GM23338 (cell line): ENCODE measurements at regions not wholly inside any gene's neighbourhood (a gene's known extent, or its start where the extent isn't known, plus 50 kb on each side); places are given as distances from the start of the nearest gene placed in this dataset.

ENCODE experiments used
- CREB1 ChIP-seq: fragments of 250-450 bp; sonication (Bioruptor Pico); IDR thresholded peaks from 2 replicates; pipeline ENCODE4 v1.5.0; 2020; ENCODE audit warnings: low read depth, mild to moderate bottlenecking, moderate library complexity
- CTCF ChIP-seq, 2 experiments: fragments of 200-600 bp in 1 of 2; sonication (generic) in 1 of 2; conservative IDR thresholded peaks; 2 replicates each; pipeline versions ENCODE4 v1.5.1 to v1.6.1; 2016 to 2017; ENCODE audit warnings: antibody characterized with exemption in 2 of 2, low read depth in 2 of 2, mild to moderate bottlenecking in 2 of 2, moderate library complexity in 1 of 2
- EZH2 ChIP-seq: fragments of 200-600 bp; sonication (generic); IDR thresholded peaks from one replicate; pipeline ENCODE4 v1.8.0; 2017; ENCODE audit warnings: antibody characterized with exemption, mild to moderate bottlenecking, low read depth; ENCODE audit not compliant: unreplicated experiment
- EZH2phosphoT487 ChIP-seq: fragments of 200-600 bp; sonication (generic); IDR thresholded peaks from one replicate; pipeline ENCODE4 v1.8.1; 2018; ENCODE audit warnings: antibody characterized with exemption; ENCODE audit not compliant: unreplicated experiment
- JUNB ChIP-seq: IDR thresholded peaks from one replicate; pipeline ENCODE4 v1.6.1; 2016; ENCODE audit warnings: antibody characterized with exemption; ENCODE audit not compliant: unreplicated experiment
- NANOG ChIP-seq: IDR thresholded peaks from 2 replicates; pipeline ENCODE4 v1.6.1; 2016; ENCODE audit warnings: antibody characterized with exemption, borderline replicate concordance
- POLR2AphosphoS5 ChIP-seq: IDR thresholded peaks from 2 replicates; pipeline ENCODE4 v1.6.1; 2016; ENCODE audit warnings: antibody characterized with exemption, low read depth
- STAT1 ChIP-seq: IDR thresholded peaks from one replicate; pipeline ENCODE4 v1.6.1; 2016; ENCODE audit warnings: antibody characterized with exemption; ENCODE audit not compliant: unreplicated experiment
- TF ChIP-seq, protein P1 (sequence below): IDR thresholded peaks from one replicate; pipeline ENCODE4 v1.6.1; 2018; ENCODE audit warnings: antibody characterized with exemption; ENCODE audit not compliant: unreplicated experiment
- TF ChIP-seq, protein P2 (sequence below): fragments of 250-450 bp; sonication (Bioruptor Pico); IDR thresholded peaks from 2 replicates; pipeline ENCODE4 v1.5.0; 2020; ENCODE audit warnings: mild to moderate bottlenecking, moderate library complexity

- TF ChIP-seq CTCF (conservative IDR thresholded peaks at IDR 0.05; ENCODE audit: low read depth in 2 of 2) (peak; percentile 79 to 83), EZH2phosphoT487 (no peak), EZH2 (no peak), STAT1 (no peak), POLR2AphosphoS5 (no peak), NANOG (no peak), CREB1 (no peak), JUNB (no peak)
- TF ChIP-seq, protein P1, sequence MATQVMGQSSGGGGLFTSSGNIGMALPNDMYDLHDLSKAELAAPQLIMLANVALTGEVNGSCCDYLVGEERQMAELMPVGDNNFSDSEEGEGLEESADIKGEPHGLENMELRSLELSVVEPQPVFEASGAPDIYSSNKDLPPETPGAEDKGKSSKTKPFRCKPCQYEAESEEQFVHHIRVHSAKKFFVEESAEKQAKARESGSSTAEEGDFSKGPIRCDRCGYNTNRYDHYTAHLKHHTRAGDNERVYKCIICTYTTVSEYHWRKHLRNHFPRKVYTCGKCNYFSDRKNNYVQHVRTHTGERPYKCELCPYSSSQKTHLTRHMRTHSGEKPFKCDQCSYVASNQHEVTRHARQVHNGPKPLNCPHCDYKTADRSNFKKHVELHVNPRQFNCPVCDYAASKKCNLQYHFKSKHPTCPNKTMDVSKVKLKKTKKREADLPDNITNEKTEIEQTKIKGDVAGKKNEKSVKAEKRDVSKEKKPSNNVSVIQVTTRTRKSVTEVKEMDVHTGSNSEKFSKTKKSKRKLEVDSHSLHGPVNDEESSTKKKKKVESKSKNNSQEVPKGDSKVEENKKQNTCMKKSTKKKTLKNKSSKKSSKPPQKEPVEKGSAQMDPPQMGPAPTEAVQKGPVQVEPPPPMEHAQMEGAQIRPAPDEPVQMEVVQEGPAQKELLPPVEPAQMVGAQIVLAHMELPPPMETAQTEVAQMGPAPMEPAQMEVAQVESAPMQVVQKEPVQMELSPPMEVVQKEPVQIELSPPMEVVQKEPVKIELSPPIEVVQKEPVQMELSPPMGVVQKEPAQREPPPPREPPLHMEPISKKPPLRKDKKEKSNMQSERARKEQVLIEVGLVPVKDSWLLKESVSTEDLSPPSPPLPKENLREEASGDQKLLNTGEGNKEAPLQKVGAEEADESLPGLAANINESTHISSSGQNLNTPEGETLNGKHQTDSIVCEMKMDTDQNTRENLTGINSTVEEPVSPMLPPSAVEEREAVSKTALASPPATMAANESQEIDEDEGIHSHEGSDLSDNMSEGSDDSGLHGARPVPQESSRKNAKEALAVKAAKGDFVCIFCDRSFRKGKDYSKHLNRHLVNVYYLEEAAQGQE = no peak
- TF ChIP-seq, protein P2, sequence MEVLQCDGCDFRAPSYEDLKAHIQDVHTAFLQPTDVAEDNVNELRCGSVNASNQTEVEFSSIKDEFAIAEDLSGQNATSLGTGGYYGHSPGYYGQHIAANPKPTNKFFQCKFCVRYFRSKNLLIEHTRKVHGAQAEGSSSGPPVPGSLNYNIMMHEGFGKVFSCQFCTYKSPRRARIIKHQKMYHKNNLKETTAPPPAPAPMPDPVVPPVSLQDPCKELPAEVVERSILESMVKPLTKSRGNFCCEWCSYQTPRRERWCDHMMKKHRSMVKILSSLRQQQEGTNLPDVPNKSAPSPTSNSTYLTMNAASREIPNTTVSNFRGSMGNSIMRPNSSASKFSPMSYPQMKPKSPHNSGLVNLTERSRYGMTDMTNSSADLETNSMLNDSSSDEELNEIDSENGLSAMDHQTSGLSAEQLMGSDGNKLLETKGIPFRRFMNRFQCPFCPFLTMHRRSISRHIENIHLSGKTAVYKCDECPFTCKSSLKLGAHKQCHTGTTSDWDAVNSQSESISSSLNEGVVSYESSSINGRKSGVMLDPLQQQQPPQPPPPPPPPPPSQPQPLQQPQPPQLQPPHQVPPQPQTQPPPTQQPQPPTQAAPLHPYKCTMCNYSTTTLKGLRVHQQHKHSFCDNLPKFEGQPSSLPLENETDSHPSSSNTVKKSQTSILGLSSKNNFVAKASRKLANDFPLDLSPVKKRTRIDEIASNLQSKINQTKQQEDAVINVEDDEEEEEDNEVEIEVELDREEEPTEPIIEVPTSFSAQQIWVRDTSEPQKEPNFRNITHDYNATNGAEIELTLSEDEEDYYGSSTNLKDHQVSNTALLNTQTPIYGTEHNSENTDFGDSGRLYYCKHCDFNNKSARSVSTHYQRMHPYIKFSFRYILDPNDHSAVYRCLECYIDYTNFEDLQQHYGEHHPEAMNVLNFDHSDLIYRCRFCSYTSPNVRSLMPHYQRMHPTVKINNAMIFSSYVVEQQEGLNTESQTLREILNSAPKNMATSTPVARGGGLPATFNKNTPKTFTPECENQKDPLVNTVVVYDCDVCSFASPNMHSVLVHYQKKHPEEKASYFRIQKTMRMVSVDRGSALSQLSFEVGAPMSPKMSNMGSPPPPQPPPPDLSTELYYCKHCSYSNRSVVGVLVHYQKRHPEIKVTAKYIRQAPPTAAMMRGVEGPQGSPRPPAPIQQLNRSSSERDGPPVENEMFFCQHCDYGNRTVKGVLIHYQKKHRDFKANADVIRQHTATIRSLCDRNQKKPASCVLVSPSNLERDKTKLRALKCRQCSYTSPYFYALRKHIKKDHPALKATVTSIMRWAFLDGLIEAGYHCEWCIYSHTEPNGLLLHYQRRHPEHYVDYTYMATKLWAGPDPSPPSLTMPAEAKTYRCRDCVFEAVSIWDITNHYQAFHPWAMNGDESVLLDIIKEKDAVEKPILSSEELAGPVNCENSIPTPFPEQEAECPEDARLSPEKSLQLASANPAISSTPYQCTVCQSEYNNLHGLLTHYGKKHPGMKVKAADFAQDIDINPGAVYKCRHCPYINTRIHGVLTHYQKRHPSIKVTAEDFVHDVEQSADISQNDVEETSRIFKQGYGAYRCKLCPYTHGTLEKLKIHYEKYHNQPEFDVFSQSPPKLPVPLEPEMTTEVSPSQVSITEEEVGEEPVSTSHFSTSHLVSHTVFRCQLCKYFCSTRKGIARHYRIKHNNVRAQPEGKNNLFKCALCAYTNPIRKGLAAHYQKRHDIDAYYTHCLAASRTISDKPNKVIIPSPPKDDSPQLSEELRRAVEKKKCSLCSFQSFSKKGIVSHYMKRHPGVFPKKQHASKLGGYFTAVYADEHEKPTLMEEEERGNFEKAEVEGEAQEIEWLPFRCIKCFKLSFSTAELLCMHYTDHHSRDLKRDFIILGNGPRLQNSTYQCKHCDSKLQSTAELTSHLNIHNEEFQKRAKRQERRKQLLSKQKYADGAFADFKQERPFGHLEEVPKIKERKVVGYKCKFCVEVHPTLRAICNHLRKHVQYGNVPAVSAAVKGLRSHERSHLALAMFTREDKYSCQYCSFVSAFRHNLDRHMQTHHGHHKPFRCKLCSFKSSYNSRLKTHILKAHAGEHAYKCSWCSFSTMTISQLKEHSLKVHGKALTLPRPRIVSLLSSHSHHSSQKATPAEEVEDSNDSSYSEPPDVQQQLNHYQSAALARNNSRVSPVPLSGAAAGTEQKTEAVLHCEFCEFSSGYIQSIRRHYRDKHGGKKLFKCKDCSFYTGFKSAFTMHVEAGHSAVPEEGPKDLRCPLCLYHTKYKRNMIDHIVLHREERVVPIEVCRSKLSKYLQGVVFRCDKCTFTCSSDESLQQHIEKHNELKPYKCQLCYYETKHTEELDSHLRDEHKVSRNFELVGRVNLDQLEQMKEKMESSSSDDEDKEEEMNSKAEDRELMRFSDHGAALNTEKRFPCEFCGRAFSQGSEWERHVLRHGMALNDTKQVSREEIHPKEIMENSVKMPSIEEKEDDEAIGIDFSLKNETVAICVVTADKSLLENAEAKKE (CRISPR knock-in tag) = no peak
These were observed 199.5 kb upstream of the LMCD1 start for GRCh38 chr3:8301977-8302735.
